MCF 10A (cell line): ENCODE measurements at regions not wholly inside any gene's neighbourhood (a gene's known extent, or its start where the extent isn't known, plus 50 kb on each side); places are given as distances from the start of the nearest gene placed in this dataset.

Source experiments
- BruUV-seq: library from RNA; stranded (reverse); fragments of 400-500 nt; replicated peaks from 2 replicates; lab custom pipeline; 2021; lab: Mats Ljungman, UMichigan
- CTCF ChIA-PET: fragments of 300-600 bp; sonication (Branson Sonifier 250); formaldehyde crosslinking; extraction: SDS; loops from one replicate; lab custom pipeline; 2021; ENCODE audit warnings: antibody characterized with exemption, inconsistent platforms; lab: Yijun Ruan, JAX
- POLR2A ChIA-PET: fragments of 300-600, 350-650 bp; sonication (Branson Sonifier 250); formaldehyde crosslinking; extraction: SDS; loops from one replicate; lab custom pipeline; 2020; ENCODE audit warnings: antibody characterized with exemption, inconsistent platforms; lab: Yijun Ruan, JAX
- DNase-seq: peaks from one replicate; pipeline ENCODE4 v3.0.0-alpha.2; 2018; ENCODE audit not compliant: unreplicated experiment
- H3K27ac Mint-ChIP-seq: one replicate; pipeline ENCODE4 v1.8.0; 2022; ENCODE audit warnings: mild to moderate bottlenecking, low read depth, mixed read lengths; ENCODE audit not compliant: unreplicated experiment
- H3K27me3 Mint-ChIP-seq: one replicate; pipeline ENCODE4 v1.8.0; 2022; ENCODE audit warnings: mixed read lengths; ENCODE audit not compliant: insufficient read depth, unreplicated experiment
- H3K36me3 Mint-ChIP-seq: one replicate; pipeline ENCODE4 v1.8.0; 2022; ENCODE audit warnings: mild to moderate bottlenecking, moderate library complexity, mixed read lengths; ENCODE audit not compliant: insufficient read depth, unreplicated experiment
- H3K4me1 Mint-ChIP-seq: one replicate; pipeline ENCODE4 v1.8.0; 2022; ENCODE audit warnings: mixed read lengths; ENCODE audit not compliant: insufficient read depth, unreplicated experiment
- H3K4me3 Mint-ChIP-seq: one replicate; pipeline ENCODE4 v1.8.0; 2022; ENCODE audit warnings: mild to moderate bottlenecking, moderate library complexity, mixed read lengths; ENCODE audit not compliant: unreplicated experiment
- H3K9me3 Mint-ChIP-seq: one replicate; pipeline ENCODE4 v1.8.0; 2022; ENCODE audit warnings: mixed read lengths; ENCODE audit not compliant: unreplicated experiment
- CTCF ChIP-seq: fragments of 200-600 bp; IDR thresholded peaks from one replicate; pipeline ENCODE4 v1.8.0; 2022; ENCODE audit warnings: antibody characterized with exemption, mild to moderate bottlenecking; ENCODE audit not compliant: unreplicated experiment
- intact Hi-C: fragments of 100-400 bp; cut with micrococcal nuclease; formaldehyde crosslinking; loops from 2 replicates; pipeline ENCODE4 v1.14.1; 2022

- ChIA-PET POLR2A (interaction anchor here (0.6 kb wide), 2 partner anchors 485 to 1291 kb away, joined by 3 read pairs; no protein-coding TSS in a partner anchor), CTCF (no interaction called here)
- no peaks in the 10 kb centered on the region for H3K36me3 Mint-ChIP-seq
- no peaks in the 10 kb centered on the region for H3K4me1 Mint-ChIP-seq
- peak overlapping the region; percentile 71 for H3K27ac Mint-ChIP-seq
- H3K9me3 Mint-ChIP-seq: no peaks in the 10 kb centered on the region
- DNase-seq: no peak
- no peaks in the 10 kb centered on the region for H3K27me3 Mint-ChIP-seq
- no peak overlapping the region for H3K4me3 Mint-ChIP-seq
- BruUV-seq: no TSS peak
- no peak for TF ChIP-seq CTCF
- intact Hi-C loops: no loop called here
These were observed 1156.1 kb downstream of the FAT4 start for GRCh38 chr4:126470862-126471261.

DNA sequence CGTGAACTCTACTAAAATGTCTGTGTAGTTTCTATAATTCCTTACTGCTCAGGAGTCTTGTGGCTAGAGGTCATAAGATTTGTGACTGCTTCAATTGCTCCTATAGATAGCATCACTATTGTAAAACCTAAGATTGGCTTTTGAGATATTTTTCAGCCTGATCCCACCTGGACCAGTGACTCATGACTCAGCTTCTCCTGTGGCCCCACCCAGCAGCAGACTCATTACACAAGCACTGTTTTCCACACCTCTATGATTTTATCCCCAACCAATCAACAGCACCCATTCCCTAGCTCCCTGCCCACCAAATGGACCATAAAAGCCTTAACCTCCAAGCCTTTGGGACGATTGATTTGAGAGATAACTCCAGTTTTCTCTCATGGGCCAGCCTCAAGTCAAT lies 1157.0 kb upstream of the INTU start:
- POLR2A ChIA-PET: no interaction called here
- H3K4me1 Mint-ChIP-seq: no peaks in the 10 kb centered on the region
- CTCF ChIA-PET: no interaction called here

DNA sequence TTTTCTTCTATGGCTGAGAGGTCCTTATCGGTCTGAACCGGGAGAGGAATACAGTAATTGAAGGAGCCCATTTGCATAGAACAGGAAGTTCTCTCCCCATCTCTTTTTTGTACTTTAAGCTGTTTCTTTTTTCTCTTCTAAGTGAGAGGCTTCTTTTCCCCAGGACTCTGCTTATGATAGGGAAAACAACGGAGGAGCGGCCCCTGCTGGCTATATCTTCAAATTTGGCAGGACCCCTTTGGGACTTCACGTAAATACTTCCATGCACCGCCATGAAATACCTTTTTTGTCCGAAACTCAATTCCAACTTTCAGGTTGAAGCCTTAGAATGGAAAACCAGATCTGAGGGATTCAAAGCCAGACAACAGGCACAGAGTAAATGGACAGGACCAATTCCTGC lies 1153.0 kb upstream of the INTU start:
- BruUV-seq: no TSS peak
- no peaks in the 10 kb centered on the region for H3K9me3 Mint-ChIP-seq
- no peaks in the 10 kb centered on the region for H3K4me1 Mint-ChIP-seq
- intact Hi-C loops: no loop called here
- ChIA-PET CTCF (no interaction called here), POLR2A (no interaction called here)
- H3K4me3 Mint-ChIP-seq: no peak overlapping the region
- no peak for TF ChIP-seq CTCF
- no peak for DNase-seq
- H3K27ac Mint-ChIP-seq: no peak overlapping the region
- H3K27me3 Mint-ChIP-seq: no peaks in the 10 kb centered on the region
- no peaks in the 10 kb centered on the region for H3K36me3 Mint-ChIP-seq

More for the DNA sequence above, 1157.0 kb upstream of the INTU start:
- BruUV-seq: no TSS peak
- intact Hi-C loops: no loop called here
- no peak for DNase-seq
- H3K27me3 Mint-ChIP-seq: no peaks in the 10 kb centered on the region
- H3K9me3 Mint-ChIP-seq: no peaks in the 10 kb centered on the region
- no peak for TF ChIP-seq CTCF
- no peaks in the 10 kb centered on the region for H3K36me3 Mint-ChIP-seq
- no peak overlapping the region for H3K27ac Mint-ChIP-seq
- no peak overlapping the region for H3K4me3 Mint-ChIP-seq

GRCh38 chr4:126482311-126482710 lies 1150.4 kb upstream of the INTU start:
- H3K36me3 Mint-ChIP-seq: no peaks in the 10 kb centered on the region
- ChIA-PET POLR2A (no interaction called here), CTCF (no interaction called here)
- no peak for TF ChIP-seq CTCF
- no peaks in the 10 kb centered on the region for H3K27me3 Mint-ChIP-seq
- no peaks in the 10 kb centered on the region for H3K4me1 Mint-ChIP-seq
- no TSS peak for BruUV-seq
- no peak for DNase-seq
- intact Hi-C loops: no loop called here
- no peak overlapping the region for H3K27ac Mint-ChIP-seq
- H3K4me3 Mint-ChIP-seq: no peak overlapping the region
- H3K9me3 Mint-ChIP-seq: no peaks in the 10 kb centered on the region
